NCI-H1105 (cell line): ENCODE measurements at regions not wholly inside any gene's neighbourhood (a gene's known extent, or its start where the extent isn't known, plus 50 kb on each side); places are given as distances from the start of the nearest gene placed in this dataset.
"Not testable (repeated sequence)": the region's sequence is repeated elsewhere in the genome, so short reads cannot be mapped to it uniquely, and the experiment has no call there.

ENCODE experiments used
- DNase-seq: peaks from one replicate; lab custom pipeline; 2025; lab: John Stamatoyannopoulos, UW

- no peak for DNase-seq
Measured at GRCh38 chr9:78967596-78968217, 604.1 kb upstream of the TLE4 start.

GRCh38 chr9:78970375-78970774 is 601.4 kb upstream of the TLE4 start:
- DNase-seq = no peak

GRCh38 chr9:78971540-78971939 is 600.2 kb upstream of the TLE4 start:
- DNase-seq = no peak

GRCh38 chr9:78972303-78972999 is 599.3 kb upstream of the TLE4 start:
- DNase-seq = peak; percentile 94

- no peak for DNase-seq
Measured at GRCh38 chr9:78973907-78974306, 597.9 kb upstream of the TLE4 start.

GRCh38 chr9:78982849-78983248 is 588.9 kb upstream of the TLE4 start:
- no peak for DNase-seq

GRCh38 chr9:78985084-78985738 is 586.6 kb upstream of the TLE4 start:
- no peak for DNase-seq

GRCh38 chr9:78986446-78986845 is 585.3 kb upstream of the TLE4 start:
- no peak for DNase-seq

- DNase-seq = no peak
Measured at GRCh38 chr9:78989031-78989658, 582.6 kb upstream of the TLE4 start.

- no peak for DNase-seq
Measured at GRCh38 chr9:78994471-78994870, 577.3 kb upstream of the TLE4 start.

GRCh38 chr9:78994974-78995373 is 576.8 kb upstream of the TLE4 start:
- not testable (repeated sequence) for DNase-seq

- no peak for DNase-seq
Measured at GRCh38 chr9:78997296-78997695, 574.5 kb upstream of the TLE4 start.

- no peak for DNase-seq
Measured at GRCh38 chr9:79000230-79001002, 571.3 kb upstream of the TLE4 start.

GRCh38 chr9:79001012-79001411 is 570.8 kb upstream of the TLE4 start:
- no peak for DNase-seq

- DNase-seq = no peak
Measured at GRCh38 chr9:79003514-79003913, 568.3 kb upstream of the TLE4 start.

- no peak for DNase-seq
Measured at GRCh38 chr9:79004032-79004431, 567.7 kb upstream of the TLE4 start.

GRCh38 chr9:79006546-79006945 is 565.2 kb upstream of the TLE4 start:
- no peak for DNase-seq

GRCh38 chr9:79007701-79008483 is 563.9 kb upstream of the TLE4 start:
- no peak for DNase-seq

GRCh38 chr9:79008916-79009315 is 562.8 kb upstream of the TLE4 start:
- no peak for DNase-seq

- no peak for DNase-seq
Measured at GRCh38 chr9:79011461-79011860, 560.3 kb upstream of the TLE4 start.

GRCh38 chr9:79012561-79012960 is 559.2 kb upstream of the TLE4 start:
- no peak for DNase-seq
